ENCODE measurements at regions not wholly inside any gene's neighbourhood (a gene's known extent, or its start where the extent isn't known, plus 50 kb on each side); places are given as distances from the start of the nearest gene placed in this dataset.

DNA sequence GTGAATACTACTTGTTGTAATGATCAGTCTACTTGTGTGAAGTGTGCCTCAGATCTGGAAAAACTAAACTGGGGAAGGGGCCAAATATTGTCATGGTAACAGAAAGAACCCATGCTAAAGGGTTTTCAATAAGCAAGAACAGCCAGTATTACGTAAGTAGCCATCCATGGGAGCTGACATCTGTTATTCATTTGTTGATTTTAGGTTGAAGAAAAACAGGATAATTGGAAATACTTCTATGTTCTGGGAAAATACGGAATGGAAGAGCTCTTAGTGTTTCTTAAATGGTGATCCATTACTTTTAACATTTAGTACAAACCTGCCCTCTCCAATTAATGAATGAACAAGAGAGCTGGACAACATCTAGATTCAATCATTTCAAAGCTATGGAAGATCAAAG, 485.8 kb downstream of the NTRK2 start:
- no peak for TF ChIP-seq POLR2AphosphoS5 (IDR thresholded peaks at IDR 0.05; ENCODE audit: low read depth)
- Histone ChIP-seq H3K27ac (replicated peaks) (no peak overlapping the region), H3K27me3 (ENCODE audit: insufficient read depth, poor library complexity, severe bottlenecking) (peaks cover 3% of the 10 kb centered on the region), H3K4me3 (replicated peaks; ENCODE audit: insufficient read depth, low read length) (no peak overlapping the region)
- no peak for DNase-seq (ENCODE audit: low read depth in 1 of 2, low spot score in 1 of 2)

DNA sequence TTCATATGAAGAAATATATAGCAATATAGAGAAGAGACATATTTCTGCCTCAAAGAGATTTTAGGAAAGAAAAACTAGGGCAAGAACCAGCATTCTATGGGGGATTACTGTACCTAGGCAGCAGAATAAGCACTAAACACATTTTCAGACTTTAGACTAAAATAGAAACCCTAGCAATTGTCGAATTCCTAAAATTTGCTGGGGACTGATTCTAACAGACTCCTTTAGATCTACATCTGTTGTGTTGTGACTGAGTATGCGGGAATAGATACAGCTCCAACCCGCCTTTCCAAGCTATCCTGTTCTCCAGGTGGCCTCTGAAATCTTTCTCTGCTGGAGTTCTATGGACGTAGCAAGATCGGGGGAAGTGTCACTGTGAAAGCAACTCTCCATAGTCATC, 482.2 kb downstream of the NTRK2 start:
- no peak overlapping the region for H3K4me3 ChIP-seq (replicated peaks; ENCODE audit: insufficient read depth, low read length)
- DNase-seq (ENCODE audit: low read depth in 1 of 2, low spot score in 1 of 2) = no peak
- H3K27ac ChIP-seq (replicated peaks) = no peak overlapping the region
- peaks cover 5% of the 10 kb centered on the region for H3K27me3 ChIP-seq (ENCODE audit: insufficient read depth, poor library complexity, severe bottlenecking)
- TF ChIP-seq GABPA (IDR thresholded peaks at IDR 0.05; ENCODE audit: low read depth) = no peak
- TF ChIP-seq, protein P1, sequence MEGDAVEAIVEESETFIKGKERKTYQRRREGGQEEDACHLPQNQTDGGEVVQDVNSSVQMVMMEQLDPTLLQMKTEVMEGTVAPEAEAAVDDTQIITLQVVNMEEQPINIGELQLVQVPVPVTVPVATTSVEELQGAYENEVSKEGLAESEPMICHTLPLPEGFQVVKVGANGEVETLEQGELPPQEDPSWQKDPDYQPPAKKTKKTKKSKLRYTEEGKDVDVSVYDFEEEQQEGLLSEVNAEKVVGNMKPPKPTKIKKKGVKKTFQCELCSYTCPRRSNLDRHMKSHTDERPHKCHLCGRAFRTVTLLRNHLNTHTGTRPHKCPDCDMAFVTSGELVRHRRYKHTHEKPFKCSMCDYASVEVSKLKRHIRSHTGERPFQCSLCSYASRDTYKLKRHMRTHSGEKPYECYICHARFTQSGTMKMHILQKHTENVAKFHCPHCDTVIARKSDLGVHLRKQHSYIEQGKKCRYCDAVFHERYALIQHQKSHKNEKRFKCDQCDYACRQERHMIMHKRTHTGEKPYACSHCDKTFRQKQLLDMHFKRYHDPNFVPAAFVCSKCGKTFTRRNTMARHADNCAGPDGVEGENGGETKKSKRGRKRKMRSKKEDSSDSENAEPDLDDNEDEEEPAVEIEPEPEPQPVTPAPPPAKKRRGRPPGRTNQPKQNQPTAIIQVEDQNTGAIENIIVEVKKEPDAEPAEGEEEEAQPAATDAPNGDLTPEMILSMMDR (IDR thresholded peaks at IDR 0.05; ENCODE audit: insufficient read depth, low read length) = no peak
- TF ChIP-seq SPI1 (IDR thresholded peaks at IDR 0.05; ENCODE audit: borderline replicate concordance, low read depth) = no peak
- no peak for TF ChIP-seq POLR2AphosphoS5 (IDR thresholded peaks at IDR 0.05; ENCODE audit: low read depth)
- TF ChIP-seq, protein P2, sequence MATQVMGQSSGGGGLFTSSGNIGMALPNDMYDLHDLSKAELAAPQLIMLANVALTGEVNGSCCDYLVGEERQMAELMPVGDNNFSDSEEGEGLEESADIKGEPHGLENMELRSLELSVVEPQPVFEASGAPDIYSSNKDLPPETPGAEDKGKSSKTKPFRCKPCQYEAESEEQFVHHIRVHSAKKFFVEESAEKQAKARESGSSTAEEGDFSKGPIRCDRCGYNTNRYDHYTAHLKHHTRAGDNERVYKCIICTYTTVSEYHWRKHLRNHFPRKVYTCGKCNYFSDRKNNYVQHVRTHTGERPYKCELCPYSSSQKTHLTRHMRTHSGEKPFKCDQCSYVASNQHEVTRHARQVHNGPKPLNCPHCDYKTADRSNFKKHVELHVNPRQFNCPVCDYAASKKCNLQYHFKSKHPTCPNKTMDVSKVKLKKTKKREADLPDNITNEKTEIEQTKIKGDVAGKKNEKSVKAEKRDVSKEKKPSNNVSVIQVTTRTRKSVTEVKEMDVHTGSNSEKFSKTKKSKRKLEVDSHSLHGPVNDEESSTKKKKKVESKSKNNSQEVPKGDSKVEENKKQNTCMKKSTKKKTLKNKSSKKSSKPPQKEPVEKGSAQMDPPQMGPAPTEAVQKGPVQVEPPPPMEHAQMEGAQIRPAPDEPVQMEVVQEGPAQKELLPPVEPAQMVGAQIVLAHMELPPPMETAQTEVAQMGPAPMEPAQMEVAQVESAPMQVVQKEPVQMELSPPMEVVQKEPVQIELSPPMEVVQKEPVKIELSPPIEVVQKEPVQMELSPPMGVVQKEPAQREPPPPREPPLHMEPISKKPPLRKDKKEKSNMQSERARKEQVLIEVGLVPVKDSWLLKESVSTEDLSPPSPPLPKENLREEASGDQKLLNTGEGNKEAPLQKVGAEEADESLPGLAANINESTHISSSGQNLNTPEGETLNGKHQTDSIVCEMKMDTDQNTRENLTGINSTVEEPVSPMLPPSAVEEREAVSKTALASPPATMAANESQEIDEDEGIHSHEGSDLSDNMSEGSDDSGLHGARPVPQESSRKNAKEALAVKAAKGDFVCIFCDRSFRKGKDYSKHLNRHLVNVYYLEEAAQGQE (IDR thresholded peaks at IDR 0.05; ENCODE audit: insufficient replicate concordance, low read depth) = no peak

DNA sequence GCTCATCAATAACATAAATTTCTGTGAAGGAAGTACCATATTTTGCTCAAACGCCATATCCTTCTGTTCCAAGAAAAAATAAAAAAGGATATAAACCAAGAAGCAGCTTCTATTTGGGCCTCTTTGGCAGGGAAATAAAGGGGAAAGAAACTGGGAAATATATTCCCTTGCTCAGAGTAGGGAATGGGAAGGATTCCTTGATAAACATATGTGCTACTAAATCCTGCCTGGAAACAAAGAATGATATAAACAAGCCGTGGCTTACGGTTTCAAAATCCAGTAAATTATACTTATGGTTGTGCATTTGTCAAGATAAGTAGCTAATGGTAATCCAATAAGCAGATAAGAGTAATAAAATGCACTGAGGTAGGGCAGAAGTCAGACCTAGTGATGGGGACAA, 481.6 kb downstream of the NTRK2 start:
- Histone ChIP-seq H3K27me3 (ENCODE audit: insufficient read depth, poor library complexity, severe bottlenecking) (peaks cover 5% of the 10 kb centered on the region), H3K4me3 (replicated peaks; ENCODE audit: insufficient read depth, low read length) (no peak overlapping the region), H3K27ac (replicated peaks) (no peak overlapping the region)
- TF ChIP-seq POLR2AphosphoS5 (IDR thresholded peaks at IDR 0.05; ENCODE audit: low read depth) = no peak
- TF ChIP-seq, protein P1 (IDR thresholded peaks at IDR 0.05; ENCODE audit: insufficient read depth, low read length) = no peak
- TF ChIP-seq, protein P2 (IDR thresholded peaks at IDR 0.05; ENCODE audit: insufficient replicate concordance, low read depth) = no peak
- no peak for TF ChIP-seq SPI1 (IDR thresholded peaks at IDR 0.05; ENCODE audit: borderline replicate concordance, low read depth)
- no peak for TF ChIP-seq GABPA (IDR thresholded peaks at IDR 0.05; ENCODE audit: low read depth)
- DNase-seq (ENCODE audit: low read depth in 1 of 2, low spot score in 1 of 2) = no peak

DNA sequence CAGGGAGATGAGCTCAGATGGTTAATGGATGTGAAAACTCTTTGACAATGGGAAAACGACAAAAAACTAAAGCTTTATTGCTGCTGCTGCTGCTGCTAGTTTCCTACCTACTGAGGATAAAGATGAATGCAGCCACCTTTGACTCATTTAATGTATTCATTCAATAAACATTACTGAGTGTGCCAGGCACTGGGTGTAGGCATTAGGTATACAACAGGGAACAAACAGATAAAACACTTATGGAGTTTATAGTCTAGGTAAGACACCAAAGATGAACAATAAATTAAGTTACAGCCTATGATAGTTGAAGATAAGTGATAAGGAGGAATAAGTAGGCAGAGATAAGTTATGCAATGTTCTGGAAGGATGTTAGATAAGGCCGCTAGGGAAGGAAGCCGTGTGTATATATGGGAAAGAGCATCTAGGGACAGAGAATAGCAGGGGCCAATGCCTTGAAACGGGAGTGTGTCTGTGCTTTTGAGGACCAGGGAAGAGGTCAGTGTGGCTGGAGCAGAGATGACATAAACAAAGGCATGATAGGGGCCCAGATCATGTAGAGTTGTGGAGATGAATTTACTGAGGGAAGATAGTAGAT, 477.6 kb downstream of the NTRK2 start:
- DNase-seq (ENCODE audit: low read depth in 1 of 2, low spot score in 1 of 2) = no peak
- no peak overlapping the region for H3K27ac ChIP-seq (replicated peaks)
- no peak overlapping the region for H3K4me3 ChIP-seq (replicated peaks; ENCODE audit: insufficient read depth, low read length)
- H3K27me3 ChIP-seq (ENCODE audit: insufficient read depth, poor library complexity, severe bottlenecking) = peaks cover 5% of the 10 kb centered on the region
- TF ChIP-seq GABPA (IDR thresholded peaks at IDR 0.05; ENCODE audit: low read depth) (no peak), POLR2AphosphoS5 (IDR thresholded peaks at IDR 0.05; ENCODE audit: low read depth) (no peak), SPI1 (IDR thresholded peaks at IDR 0.05; ENCODE audit: borderline replicate concordance, low read depth) (no peak)
- TF ChIP-seq, protein P2 (IDR thresholded peaks at IDR 0.05; ENCODE audit: insufficient replicate concordance, low read depth) = no peak
- TF ChIP-seq, protein P1 (IDR thresholded peaks at IDR 0.05; ENCODE audit: insufficient read depth, low read length) = no peak

Measured in HL-60 (cell line).